Type B pancreatic cell (in vitro differentiated cells): ENCODE measurements at regions not wholly inside any gene's neighbourhood (a gene's known extent, or its start where the extent isn't known, plus 50 kb on each side); places are given as distances from the start of the nearest gene placed in this dataset.

Source experiments
- DNase-seq: peaks from one replicate; pipeline ENCODE4 v3.0.0; 2021; ENCODE audit warnings: mixed read lengths; ENCODE audit not compliant: unreplicated experiment; ENCODE audit errors: extremely low spot score
- H3K27ac Mint-ChIP-seq: 2 replicates; pipeline ENCODE4 v1.8.0; 2021; ENCODE audit warnings: mild to moderate bottlenecking, mixed read lengths
- H3K27me3 Mint-ChIP-seq: 2 replicates; pipeline ENCODE4 v1.8.0; 2021; ENCODE audit warnings: mixed read lengths
- H3K36me3 Mint-ChIP-seq: 2 replicates; pipeline ENCODE4 v1.8.0; 2021; ENCODE audit warnings: mixed read lengths
- H3K4me1 Mint-ChIP-seq: one replicate; pipeline ENCODE4 v1.8.0; 2021; ENCODE audit warnings: mixed read lengths; ENCODE audit not compliant: unreplicated experiment
- H3K4me3 Mint-ChIP-seq: 2 replicates; pipeline ENCODE4 v1.8.0; 2021; ENCODE audit warnings: mild to moderate bottlenecking, mixed read lengths
- H3K9me3 Mint-ChIP-seq: 2 replicates; pipeline ENCODE4 v1.8.0; 2021; ENCODE audit warnings: mixed read lengths
- CTCF ChIP-seq: fragments of 200-600 bp; sonication (generic); conservative IDR thresholded peaks from 2 replicates; pipeline ENCODE4 v1.5.0; 2021; ENCODE audit warnings: antibody characterized with exemption, mild to moderate bottlenecking

DNA sequence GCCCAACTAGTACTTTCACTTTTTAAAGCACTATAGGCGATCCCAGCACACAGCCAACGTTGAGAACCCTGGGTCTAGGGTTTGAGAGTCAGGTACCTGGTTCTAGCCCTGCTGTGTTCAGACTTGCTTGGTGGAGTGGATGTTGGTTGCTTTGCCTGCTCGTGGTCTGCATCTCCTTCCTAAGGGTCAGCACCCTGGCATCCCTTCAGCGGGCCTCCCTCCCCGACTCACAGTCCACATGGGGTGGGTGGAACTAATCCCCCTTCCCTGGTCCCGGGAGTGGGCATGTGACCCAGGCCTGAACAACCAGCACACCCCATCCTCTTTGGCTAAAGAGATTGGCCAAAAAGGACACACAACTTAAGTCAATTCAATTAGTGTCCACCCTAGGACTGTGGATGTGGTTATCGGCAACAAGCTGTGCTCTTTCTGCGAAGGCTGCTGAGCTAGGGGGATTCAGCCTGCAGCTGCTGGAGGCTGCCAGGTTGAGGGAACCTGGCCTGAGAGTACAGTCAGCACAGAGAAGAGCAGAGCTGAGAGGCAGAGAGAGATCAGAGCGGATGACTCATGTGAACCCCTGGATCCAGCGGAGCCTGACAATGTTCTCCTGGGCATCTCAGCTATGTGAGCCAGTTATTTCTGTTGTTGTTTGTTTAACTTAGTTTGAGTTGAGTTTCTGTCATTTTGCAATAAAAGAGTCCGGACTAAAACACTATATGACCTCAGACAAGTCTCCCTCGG, 138.9 kb downstream of the ACTL8 start:
- TF ChIP-seq CTCF, result no peak
- Mint-ChIP-seq H3K9me3 (no peaks in the 10 kb centered on the region), H3K4me3 (no peak overlapping the region), H3K4me1 (no peaks in the 10 kb centered on the region), H3K36me3 (no peaks in the 10 kb centered on the region), H3K27me3 (peaks cover 68% of the 10 kb centered on the region), H3K27ac (no peak overlapping the region)
- no peak for DNase-seq

DNA sequence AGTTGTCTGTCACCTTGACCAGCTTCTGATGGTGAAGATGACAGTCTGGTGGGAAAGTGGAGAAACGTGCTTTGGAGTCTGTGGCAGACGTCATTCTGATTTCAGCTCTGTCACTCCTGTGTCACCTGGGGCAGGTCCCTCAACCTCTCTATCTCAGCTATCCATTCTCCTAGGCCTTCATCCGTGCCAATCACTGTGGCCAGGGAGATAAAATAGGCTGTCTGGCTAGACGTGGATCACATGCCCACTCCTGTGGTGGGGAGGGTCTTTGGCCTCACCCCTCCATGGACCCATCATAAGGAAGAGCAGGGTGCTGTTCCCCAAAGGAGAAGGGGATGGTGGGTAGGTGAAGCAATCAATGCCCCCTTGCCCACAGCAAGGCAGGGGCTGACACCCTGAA, 140.3 kb downstream of the ACTL8 start:
- no peak for DNase-seq
- TF ChIP-seq CTCF, result no peak
- Mint-ChIP-seq H3K27ac (no peak overlapping the region), H3K9me3 (no peaks in the 10 kb centered on the region), H3K36me3 (no peaks in the 10 kb centered on the region), H3K27me3 (peaks cover 72% of the 10 kb centered on the region), H3K4me1 (no peaks in the 10 kb centered on the region), H3K4me3 (no peak overlapping the region)

DNA sequence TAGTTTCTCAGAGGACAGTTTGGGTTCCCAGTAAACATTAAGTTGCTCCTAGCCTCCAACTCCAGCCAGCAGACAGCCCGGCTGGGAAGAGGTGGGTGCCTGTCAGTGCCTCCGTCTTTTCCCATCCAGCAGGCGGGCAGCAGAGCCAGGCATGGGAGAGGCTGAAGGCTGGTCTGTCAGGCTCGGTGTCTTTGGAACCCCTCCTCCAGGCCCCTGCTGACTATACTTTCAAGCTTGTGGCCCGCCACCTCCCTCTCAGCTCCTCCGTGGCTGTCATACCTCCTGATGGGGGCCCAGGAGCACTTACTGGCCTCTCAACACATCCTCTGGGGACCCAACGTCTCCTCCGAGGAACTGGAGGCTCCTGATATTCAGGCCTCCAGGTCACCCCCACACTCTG, 140.9 kb downstream of the ACTL8 start:
- Mint-ChIP-seq H3K4me3 (no peak overlapping the region), H3K4me1 (no peaks in the 10 kb centered on the region), H3K36me3 (no peaks in the 10 kb centered on the region), H3K27ac (no peak overlapping the region), H3K9me3 (no peaks in the 10 kb centered on the region), H3K27me3 (peaks cover 70% of the 10 kb centered on the region)
- no peak for TF ChIP-seq CTCF
- no peak for DNase-seq

DNA sequence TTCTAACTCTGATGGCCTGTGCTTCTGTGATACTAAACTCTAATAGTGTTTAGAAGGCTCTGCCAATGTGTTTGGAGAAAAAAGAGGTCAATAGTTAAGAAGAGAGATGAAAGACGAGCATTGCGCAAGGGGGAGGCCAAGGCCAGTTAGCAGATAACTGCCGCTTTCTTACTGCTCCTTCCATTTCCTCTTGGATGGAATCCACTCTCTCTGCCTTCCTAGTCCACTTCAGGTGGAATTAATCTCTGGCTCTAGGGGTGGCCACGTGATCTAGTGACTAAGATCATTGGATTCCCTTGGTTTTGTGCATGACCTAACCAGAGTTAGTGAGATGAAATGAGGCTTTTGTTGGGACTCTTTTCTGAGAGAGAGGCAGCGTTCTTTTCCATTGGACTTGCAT, 148.3 kb downstream of the ACTL8 start:
- Mint-ChIP-seq H3K9me3 (no peaks in the 10 kb centered on the region), H3K4me1 (no peaks in the 10 kb centered on the region), H3K4me3 (no peak overlapping the region), H3K36me3 (no peaks in the 10 kb centered on the region), H3K27ac (no peak overlapping the region), H3K27me3 (peaks cover 70% of the 10 kb centered on the region)
- no peak for DNase-seq
- no peak for TF ChIP-seq CTCF

GRCh38 chr1:17904290-17904689, 149.2 kb downstream of the ACTL8 start:
- no peak for TF ChIP-seq CTCF
- Mint-ChIP-seq H3K4me1 (no peaks in the 10 kb centered on the region), H3K36me3 (no peaks in the 10 kb centered on the region), H3K4me3 (no peak overlapping the region), H3K9me3 (no peaks in the 10 kb centered on the region), H3K27me3 (peaks cover 67% of the 10 kb centered on the region), H3K27ac (no peak overlapping the region)
- no peak for DNase-seq
